ENCODE measurements at regions not wholly inside any gene's neighbourhood (a gene's known extent, or its start where the extent isn't known, plus 50 kb on each side); places are given as distances from the start of the nearest gene placed in this dataset.
"Not testable (repeated sequence)": the region's sequence is repeated elsewhere in the genome, so short reads cannot be mapped to it uniquely, and the experiment has no call there.

DNA sequence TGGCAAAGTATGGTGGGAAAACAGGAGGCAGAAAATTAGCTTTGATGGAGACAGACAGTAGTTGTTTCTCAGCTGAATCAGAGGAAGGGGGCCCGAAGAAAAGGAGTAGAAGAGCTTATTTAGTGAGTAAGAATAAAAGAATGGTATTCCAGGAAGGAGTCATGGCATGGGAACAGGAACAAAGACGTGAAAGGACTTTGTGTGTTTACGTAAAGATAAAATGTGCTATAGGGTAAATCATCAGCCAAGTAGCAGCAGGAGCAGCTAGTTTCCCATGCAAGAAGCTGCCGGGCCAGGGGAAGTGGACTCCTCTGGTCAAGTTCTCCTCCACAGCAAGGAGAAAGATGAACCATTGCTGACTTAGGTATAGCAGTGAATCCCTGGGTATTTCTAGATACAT is 454.5 kb downstream of the HINT1 start:
- no peak for DNase-seq

- no peak for DNase-seq
Measured at GRCh38 chr5:130708754-130709153, 456.3 kb downstream of the HINT1 start.

DNA sequence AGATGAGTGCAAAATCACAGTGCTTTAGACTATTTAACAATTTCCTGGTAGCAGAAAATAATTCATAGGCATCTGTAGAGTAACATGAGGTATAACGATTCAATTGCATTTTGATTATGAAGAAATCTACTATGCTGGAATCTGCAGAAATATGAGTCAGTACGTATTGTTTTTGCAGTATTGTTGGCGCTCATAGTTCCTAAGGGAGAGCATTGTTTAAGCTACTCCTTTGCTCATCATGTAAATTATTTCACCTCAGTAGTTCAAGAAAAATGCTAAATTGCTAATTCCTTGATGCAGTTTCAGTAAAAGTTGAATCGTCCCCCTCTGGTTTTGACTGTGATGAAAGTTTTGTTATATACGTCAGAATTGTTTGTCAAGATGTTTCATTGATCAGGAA is 458.4 kb downstream of the HINT1 start:
- no peak for DNase-seq

- DNase-seq = no peak
Measured at GRCh38 chr5:130705368-130705767, 459.7 kb downstream of the HINT1 start.

DNA sequence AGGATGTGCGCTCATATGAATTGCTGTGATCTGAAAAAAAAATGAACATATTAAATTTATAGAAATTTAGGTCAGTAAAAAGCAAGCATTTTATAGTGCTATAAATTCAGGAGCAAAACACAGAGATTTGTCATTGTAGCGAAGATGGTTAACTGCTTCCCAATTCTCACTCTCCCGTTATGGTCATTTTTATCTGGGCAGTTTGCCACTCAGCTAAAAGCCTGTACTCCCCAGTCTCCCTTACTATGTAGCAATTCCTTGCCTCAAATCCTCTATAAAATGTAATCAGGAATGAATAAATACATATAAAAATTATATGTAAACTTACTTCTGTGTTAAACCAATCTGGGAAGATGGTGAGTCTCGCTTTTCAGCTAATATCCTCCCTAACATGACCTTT is 471.5 kb downstream of the HINT1 start:
- no peak for DNase-seq

- no peak for DNase-seq
Measured at GRCh38 chr5:130692770-130693169, 472.3 kb downstream of the HINT1 start.

- no peak for DNase-seq
Measured at GRCh38 chr5:130689831-130690230, 475.2 kb downstream of the HINT1 start.

DNA sequence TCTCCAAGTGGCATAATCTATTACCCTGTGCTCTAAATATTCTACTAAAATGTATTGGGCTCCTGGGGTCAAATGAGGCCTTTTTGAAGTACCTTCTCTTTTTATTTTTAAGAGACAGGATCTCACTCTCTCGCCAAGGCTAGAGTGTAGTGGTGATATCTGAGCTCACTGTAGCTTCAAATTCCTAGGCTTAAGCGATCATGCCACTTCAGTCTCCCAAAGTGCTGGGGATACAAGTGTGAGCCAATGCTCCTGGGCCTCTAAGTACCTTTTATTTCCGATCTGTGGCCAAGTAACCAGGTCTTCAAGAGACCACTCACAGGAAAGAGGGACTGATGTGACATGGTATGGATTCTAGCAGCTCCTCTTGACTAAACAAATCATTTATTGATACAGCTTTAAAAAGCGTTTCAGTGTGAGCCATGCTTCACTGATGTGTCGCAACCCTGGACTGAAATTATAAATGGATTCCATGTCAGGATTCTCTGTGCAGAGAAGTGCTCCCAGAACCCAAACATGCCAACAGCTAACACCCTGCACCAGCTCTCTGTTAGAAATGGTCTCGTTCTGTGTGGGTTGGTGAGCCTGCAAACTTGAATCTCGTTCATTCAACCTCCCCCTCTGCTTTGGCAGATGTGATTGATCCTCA is 477.8 kb downstream of the HINT1 start:
- DNase-seq = no peak

DNA sequence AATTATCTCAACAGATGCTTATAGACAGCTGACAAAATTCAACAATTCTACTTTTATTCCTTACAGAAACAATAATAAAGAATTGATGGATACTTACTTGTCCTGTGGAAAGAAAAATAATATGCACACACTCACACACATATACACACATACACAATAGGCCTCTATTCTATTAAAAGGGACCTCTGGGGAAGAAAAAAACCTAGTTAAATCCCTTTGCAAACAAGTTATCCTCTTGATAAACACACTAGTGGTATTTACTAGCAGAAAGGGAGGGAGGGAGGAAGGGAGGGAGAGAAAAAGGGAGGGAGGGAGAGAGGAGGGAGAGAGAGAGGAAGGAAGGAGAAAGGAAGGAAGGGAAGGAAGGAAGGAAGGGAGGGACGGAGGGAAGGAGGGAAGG is 486.4 kb downstream of the HINT1 start:
- DNase-seq = no peak

DNA sequence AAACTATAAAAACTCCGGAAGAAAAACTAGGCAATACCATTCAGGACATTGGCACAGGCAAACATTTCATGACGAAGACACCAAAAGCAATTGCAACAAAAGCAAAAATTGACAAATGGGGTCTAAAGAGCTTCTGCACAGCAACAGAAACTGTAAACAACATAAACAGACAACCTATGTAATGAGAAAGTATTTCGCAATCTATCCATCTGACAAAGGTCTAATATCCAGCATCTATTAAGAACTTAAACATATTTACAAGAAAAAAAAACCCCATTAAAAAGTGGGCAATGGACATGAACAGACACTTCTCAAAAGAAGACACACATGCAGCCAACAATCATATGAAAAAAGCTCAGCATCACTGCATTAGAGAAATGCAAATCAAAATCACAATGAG is 498.6 kb downstream of the HINT1 start:
- DNase-seq = no peak

DNA sequence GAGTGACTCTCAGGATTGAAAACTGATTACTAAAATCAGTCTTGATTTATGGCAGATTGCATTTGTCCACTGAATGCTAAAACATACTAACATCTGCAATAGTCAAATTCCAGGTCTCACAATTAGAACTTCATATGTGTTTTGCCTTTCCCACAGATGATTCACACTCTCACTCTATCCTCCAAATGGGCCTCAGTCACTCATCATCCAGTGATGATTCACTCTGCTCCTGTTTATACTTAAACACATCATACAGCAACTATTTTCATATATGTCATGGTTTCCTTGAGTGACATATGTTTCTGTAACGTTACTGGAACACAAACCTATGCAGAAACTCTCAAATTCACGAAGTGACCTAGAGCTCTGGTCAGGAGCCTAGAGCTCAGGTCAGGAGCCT is 512.9 kb downstream of the HINT1 start:
- no peak for DNase-seq

DNA sequence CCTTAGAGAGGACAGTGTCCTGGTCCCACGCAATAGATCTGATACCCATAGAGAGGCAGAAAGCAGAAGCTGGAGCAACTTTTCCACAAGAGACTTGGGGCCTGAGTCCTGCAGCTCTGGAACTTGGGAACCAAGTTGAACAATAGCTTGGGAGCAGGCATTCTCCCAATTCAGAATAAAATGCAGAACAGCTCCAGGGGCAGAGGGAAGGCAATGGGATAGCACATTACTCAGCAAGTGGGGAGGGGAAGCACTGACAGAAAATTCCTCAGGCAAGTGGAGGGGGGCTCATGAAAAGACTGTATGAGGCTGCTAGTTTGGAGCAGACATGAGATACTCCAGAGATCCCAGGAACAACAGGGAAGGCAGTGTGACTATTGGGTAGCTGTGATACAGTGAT is 513.6 kb downstream of the HINT1 start:
- no peak for DNase-seq

DNA sequence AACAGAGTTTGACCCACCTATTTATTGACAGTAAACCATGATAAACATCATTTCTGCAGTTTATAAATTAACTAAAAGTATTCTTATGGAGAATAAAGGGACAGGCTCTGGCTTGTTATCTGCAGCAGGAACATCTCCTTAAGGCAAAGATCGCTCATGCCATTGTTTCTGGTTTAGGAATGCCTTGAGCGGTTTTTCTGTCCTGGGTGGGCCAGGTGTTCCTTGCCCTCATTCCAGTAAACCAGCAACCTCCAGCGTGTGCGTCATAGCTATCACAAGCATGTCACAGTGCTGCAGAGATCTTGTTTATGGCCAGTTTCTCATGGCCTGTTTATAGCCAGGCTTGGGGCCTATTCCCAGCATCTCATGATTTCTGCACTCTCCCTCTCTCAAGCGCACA is 521.7 kb downstream of the HINT1 start:
- DNase-seq = no peak

GRCh38 chr5:130642461-130642860 is 522.6 kb downstream of the HINT1 start:
- DNase-seq = no peak

DNA sequence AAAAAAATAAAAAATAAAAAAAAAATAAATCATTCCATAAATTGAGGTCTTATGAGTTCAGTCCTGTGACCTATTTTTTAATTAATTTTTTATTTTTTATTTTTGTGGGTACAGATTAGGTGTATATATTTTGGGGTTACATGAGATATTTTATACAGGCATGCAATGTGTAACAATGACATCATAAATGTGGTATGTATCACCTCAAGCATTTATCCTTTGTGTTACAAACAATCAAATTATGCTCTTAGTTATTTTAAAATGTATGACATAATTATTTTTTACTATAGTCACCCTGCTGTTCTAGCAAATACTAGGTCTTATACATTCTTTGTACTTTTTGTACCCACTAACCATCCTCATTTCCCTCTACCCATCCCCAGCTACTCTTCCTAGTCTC is 537.9 kb downstream of the HINT1 start:
- no peak for DNase-seq

GRCh38 chr5:130624805-130625204 is 540.3 kb downstream of the HINT1 start:
- no peak for DNase-seq

- DNase-seq = no peak
Measured at GRCh38 chr5:130616161-130616560, 548.9 kb downstream of the HINT1 start.

GRCh38 chr5:130605234-130605633 is 559.8 kb downstream of the HINT1 start:
- DNase-seq = no peak

- DNase-seq = not testable (repeated sequence)
Measured at GRCh38 chr5:130596647-130597046, 568.4 kb downstream of the HINT1 start.

GRCh38 chr5:130580264-130580663 is 584.8 kb downstream of the HINT1 start:
- no peak for DNase-seq

- DNase-seq = no peak
Measured at GRCh38 chr5:130578354-130578753, 586.7 kb downstream of the HINT1 start.

GRCh38 chr5:130571076-130571475 is 594.0 kb downstream of the HINT1 start:
- no peak for DNase-seq

- no peak for DNase-seq
Measured at GRCh38 chr5:130568791-130569190, 596.3 kb downstream of the HINT1 start.

GRCh38 chr5:130555429-130555828 is 609.6 kb downstream of the HINT1 start:
- DNase-seq = no peak

GRCh38 chr5:130550562-130550928 is 614.5 kb downstream of the HINT1 start:
- no peak for DNase-seq

Measured in T-helper 9 cell (primary cell).